K562 (cell line): ENCODE measurements at regions not wholly inside any gene's neighbourhood (a gene's known extent, or its start where the extent isn't known, plus 50 kb on each side); places are given as distances from the start of the nearest gene placed in this dataset.

Source experiments
- ATAC-seq: fragments of 200-7000 bp; cut with Tn5 transposase; 3 replicates; pipeline ENCODE4 v1.9.1; 2020; ENCODE audit warnings: moderate library complexity
- BruUV-seq: library from RNA; stranded (reverse); fragments of 400-500 nt; replicated peaks from 2 replicates; lab custom pipeline; 2021; lab: Mats Ljungman, UMichigan
- CTCF ChIA-PET: fragments of 300-600 bp; formaldehyde crosslinking; extraction: SDS; loops from one replicate; lab custom pipeline; 2021; ENCODE audit warnings: low intra/inter-chr PET ratio; lab: Yijun Ruan, JAX
- POLR2A ChIA-PET: fragments of 300-600, 350-650 bp; sonication (Branson Sonifier 250); formaldehyde crosslinking; extraction: SDS; loops from one replicate; lab custom pipeline; 2021; ENCODE audit warnings: antibody characterized with exemption, inconsistent platforms; lab: Yijun Ruan, JAX
- DNase-seq, 4 experiments: peaks; one replicate each; pipeline versions ENCODE4 v3.0.0 to v3.0.0-alpha.2; 2011 to 2018; ENCODE audit warnings: low spot score in 3 of 4, mixed read lengths in 3 of 4; ENCODE audit errors: extremely low read depth in 1 of 4
- FAIRE-seq: peaks from 2 replicates; lab custom pipeline; 2011; peaks lifted over from hg19 to GRCh38; lab: Jason Lieb, UNC
- H2AFZ ChIP-seq: 2 replicates; pipeline ENCODE4 v1.6.0; 2011; ENCODE audit warnings: low read depth, low read length, control low read depth, inconsistent platforms
- H3K27ac ChIP-seq: fragments of 200-600 bp; 3 replicates; pipeline ENCODE4 v1.8.0; 2011; ENCODE audit warnings: low read depth, mild to moderate bottlenecking, control low read depth, inconsistent platforms, low read length, moderate library complexity, mixed read lengths; ENCODE audit errors: extremely low read depth
- H3K27me3 ChIP-seq, 2 experiments: fragments of 300-600 bp in 1 of 2; 2 replicates in 1 of 2; 3 replicates in 1 of 2; pipeline versions ENCODE4 v1.6.0 to v1.8.0; 2011; ENCODE audit warnings: inconsistent platforms in 2 of 2, low read length in 2 of 2, mild to moderate bottlenecking in 1 of 2, mixed read lengths in 1 of 2, moderate library complexity in 1 of 2; ENCODE audit not compliant: control insufficient read depth in 2 of 2, insufficient read depth in 2 of 2
- H3K36me3 ChIP-seq: fragments of 300-600 bp; 3 replicates; pipeline ENCODE4 v1.8.0; 2011; ENCODE audit warnings: mild to moderate bottlenecking, low read length, inconsistent platforms; ENCODE audit not compliant: control insufficient read depth, insufficient read depth
- H3K4me1 ChIP-seq, 2 experiments: fragments of 200-600 bp in 1 of 2; replicated peaks in 1 of 2; 2 replicates in 1 of 2; 3 replicates in 1 of 2; pipeline versions ENCODE4 v1.5.1 to v1.8.0; 2011; ENCODE audit warnings: inconsistent platforms in 2 of 2, low read length in 2 of 2, mild to moderate bottlenecking in 1 of 2, mixed read lengths in 1 of 2, moderate library complexity in 1 of 2; ENCODE audit not compliant: control insufficient read depth in 2 of 2, insufficient read depth in 2 of 2
- H3K4me2 ChIP-seq: 2 replicates; pipeline ENCODE4 v1.6.1; 2011; ENCODE audit warnings: low read length, control low read depth, inconsistent platforms, mixed read lengths; ENCODE audit not compliant: insufficient read depth
- H3K4me3 ChIP-seq: fragments of 200-600 bp; sonication (generic), shearing (Covaris generic); 2 replicates; pipeline ENCODE4 v1.5.1; 2016; ENCODE audit warnings: control low read depth, inconsistent platforms
- H3K79me2 ChIP-seq: fragments of 200-600 bp; 3 replicates; pipeline ENCODE4 v1.8.0; 2011; ENCODE audit warnings: low read length, inconsistent platforms; ENCODE audit not compliant: control insufficient read depth, insufficient read depth
- H3K9ac ChIP-seq, 2 experiments: 2 replicates each; pipeline versions ENCODE4 v1.6.0 to v1.6.1; 2011; ENCODE audit warnings: low read depth in 2 of 2, low read length in 2 of 2, control low read depth in 1 of 2, inconsistent platforms in 1 of 2, mild to moderate bottlenecking in 1 of 2, mixed read lengths in 1 of 2; ENCODE audit not compliant: insufficient read depth in 1 of 2
- H3K9me1 ChIP-seq: one replicate; pipeline ENCODE4 v1.6.0; 2011; ENCODE audit warnings: inconsistent platforms, mild to moderate bottlenecking, low read length, moderate library complexity; ENCODE audit not compliant: control insufficient read depth, insufficient read depth
- H3K9me3 ChIP-seq: replicated peaks from 2 replicates; pipeline ENCODE4 v1.5.1; 2011; ENCODE audit warnings: low read depth, low read length, inconsistent platforms; ENCODE audit not compliant: control insufficient read depth, insufficient read depth
- H4K20me1 ChIP-seq: replicated peaks from 2 replicates; pipeline ENCODE4 v1.6.1; 2011; ENCODE audit warnings: low read length, inconsistent platforms, mixed read lengths; ENCODE audit not compliant: control insufficient read depth, insufficient read depth
- BCLAF1 ChIP-seq, 2 experiments: fragments of 450-650 bp in 1 of 2; IDR thresholded peaks; 2 replicates each; pipeline ENCODE4 v1.6.1; 2011 to 2017; ENCODE audit warnings: low read depth in 2 of 2, antibody characterized with exemption in 1 of 2, borderline replicate concordance in 1 of 2, low read length in 1 of 2, mild to moderate bottlenecking in 1 of 2, mixed read lengths in 1 of 2; ENCODE audit not compliant: control insufficient read depth in 1 of 2
- CBFA2T3 ChIP-seq: fragments of 450-650 bp; IDR thresholded peaks from 2 replicates; pipeline ENCODE4 v1.6.1; 2017
- FOXJ3 ChIP-seq: sonication (generic); formaldehyde crosslinking; IDR thresholded peaks from 2 replicates; pipeline ENCODE4 v1.4.0; 2020; ENCODE audit warnings: mild to moderate bottlenecking, missing genetic modification reagents
- HMG20B ChIP-seq: fragments of 250-450 bp; sonication (Bioruptor Pico); IDR thresholded peaks from 2 replicates; pipeline ENCODE4 v1.5.0; 2021; ENCODE audit warnings: mild to moderate bottlenecking
- MEIS2 ChIP-seq: fragments of 450-650 bp; IDR thresholded peaks from 2 replicates; pipeline ENCODE4 v1.6.1; 2014; ENCODE audit warnings: mild to moderate bottlenecking; ENCODE audit not compliant: partially characterized antibody
- PRMT5 ChIP-seq: sonication (generic); formaldehyde crosslinking; IDR thresholded peaks from 2 replicates; pipeline ENCODE4 v1.5.0; 2020; ENCODE audit warnings: missing genetic modification reagents
- ZNF431 ChIP-seq: sonication (generic); formaldehyde crosslinking; IDR thresholded peaks from 2 replicates; pipeline ENCODE4 v1.8.0; 2022; ENCODE audit warnings: mild to moderate bottlenecking, missing genetic modification reagents
- ZNF518B ChIP-seq: fragments of 250-450 bp; sonication (Bioruptor Pico); IDR thresholded peaks from 2 replicates; pipeline ENCODE4 v1.5.0; 2021; ENCODE audit warnings: mild to moderate bottlenecking, moderate library complexity
- WGBS: fragments of 100-300 bp; shearing (Covaris generic); methylation state at CpG from one replicate; pipeline ENCODE4 v1.1.6; 2016; ENCODE audit warnings: low coverage, mixed read lengths; ENCODE audit not compliant: insufficient coverage; ENCODE audit errors: missing lambda C conversion rate; 5-methylcytosine and 5-hydroxymethylcytosine counted together
- in situ Hi-C: fragments of 300-500 bp; cut with MboI; formaldehyde crosslinking; loops from 4 replicates; pipeline ENCODE4 v1.15.0; 2018; ENCODE audit warnings: inconsistent platforms, mixed read lengths
- intact Hi-C: fragments of 100-400 bp; cut with micrococcal nuclease; formaldehyde crosslinking; loops from 2 replicates; pipeline ENCODE4 v1.14.2; 2022

- ChIA-PET CTCF (no interaction called here), POLR2A (interaction anchor here (0.8 kb wide), 1 partner anchor 343 kb away, joined by 3 read pairs; no protein-coding TSS in a partner anchor)
- no peak for DNase-seq
- no peak for ATAC-seq
- H3K4me3 ChIP-seq: no peak overlapping the region
- no peaks in the 10 kb centered on the region for H3K79me2 ChIP-seq
- TF ChIP-seq CBFA2T3: no peak
- TF ChIP-seq ZNF431 (CRISPR knock-in tag): no peak
- H3K9me3 ChIP-seq: no peaks in the 10 kb centered on the region
- H3K4me1 ChIP-seq: no peaks in the 10 kb centered on the region
- no peak for FAIRE-seq
- H3K9ac ChIP-seq: no peak overlapping the region
- H3K27me3 ChIP-seq: no peaks in the 10 kb centered on the region
- H3K36me3 ChIP-seq: no peaks in the 10 kb centered on the region
- no peak overlapping the region for H3K4me2 ChIP-seq
- in situ Hi-C loops (no loop called here), intact Hi-C loops (no loop called here)
- H3K27ac ChIP-seq: no peak overlapping the region
- no TSS peak for BruUV-seq
- no peak overlapping the region for H2AFZ ChIP-seq
- WGBS: 0% methylated on average over 4 of the region's 4 CpGs
- H4K20me1 ChIP-seq: no peaks in the 10 kb centered on the region
- H3K9me1 ChIP-seq: no peaks in the 10 kb centered on the region
These were observed 163.8 kb downstream of the ETAA1 start for GRCh38 chr2:67560771-67561456.

GRCh38 chr2:67561457-67561965, 164.4 kb downstream of the ETAA1 start:
- H3K27me3 ChIP-seq: no peaks in the 10 kb centered on the region
- H3K36me3 ChIP-seq: no peaks in the 10 kb centered on the region
- DNase-seq: peak in 2 of 4 experiments; percentile 9 to 20
- no peak for FAIRE-seq
- H3K79me2 ChIP-seq: no peaks in the 10 kb centered on the region
- CTCF ChIA-PET: no interaction called here
- in situ Hi-C loops: no loop called here
- H3K27ac ChIP-seq: no peak overlapping the region
- no peak overlapping the region for H3K4me2 ChIP-seq
- intact Hi-C loops: no loop called here
- H3K4me3 ChIP-seq: no peak overlapping the region
- no peaks in the 10 kb centered on the region for H3K9me1 ChIP-seq
- no peak overlapping the region for H2AFZ ChIP-seq
- BruUV-seq: no TSS peak
- H3K4me1 ChIP-seq: no peaks in the 10 kb centered on the region
- no peaks in the 10 kb centered on the region for H3K9me3 ChIP-seq
- POLR2A ChIA-PET: interaction anchor here (0.8 kb wide), 1 partner anchor 344 kb away, joined by 3 read pairs; no protein-coding TSS in a partner anchor
- no peak for ATAC-seq
- no peaks in the 10 kb centered on the region for H4K20me1 ChIP-seq
- no peak overlapping the region for H3K9ac ChIP-seq
- 2% methylated on average over 8 of the region's 8 CpGs for WGBS
- TF ChIP-seq BCLAF1 (IDR thresholded peaks at IDR 0.05; ENCODE audit: borderline replicate concordance in 1 of 2, control insufficient read depth in 1 of 2, low read depth in 2 of 2, low read length in 1 of 2) (no peak), ZNF518B (CRISPR knock-in tag) (no peak), HMG20B (CRISPR knock-in tag) (no peak), MEIS2 (peak; percentile 88), FOXJ3 (CRISPR knock-in tag) (no peak), PRMT5 (CRISPR knock-in tag) (no peak)
